PC-9 (cell line): ENCODE measurements at regions not wholly inside any gene's neighbourhood (a gene's known extent, or its start where the extent isn't known, plus 50 kb on each side); places are given as distances from the start of the nearest gene placed in this dataset.

Experiments
- BruUV-seq: library from RNA; stranded (reverse); fragments of 400-500 nt; replicated peaks from 2 replicates; lab custom pipeline; 2021; lab: Mats Ljungman, UMichigan
- CTCF ChIA-PET: fragments of 300-600 bp; sonication (Branson Sonifier 250); formaldehyde crosslinking; loops from one replicate; lab custom pipeline; 2022; ENCODE audit warnings: antibody characterized with exemption; lab: Charles Lee
- POLR2A ChIA-PET: fragments of 300-600 bp; sonication (Branson Sonifier 250); formaldehyde crosslinking; loops from one replicate; lab custom pipeline; 2022; ENCODE audit warnings: antibody characterized with exemption; ENCODE audit not compliant: unreplicated experiment; lab: Charles Lee
- DNase-seq, 2 experiments: peaks; one replicate each; pipeline versions ENCODE4 v3.0.0 to v3.0.0-alpha.2; 2015 to 2022; ENCODE audit warnings: mixed read lengths in 1 of 2
- H2AFZ ChIP-seq: fragments of 200-600 bp; sonication (generic); 2 replicates; pipeline ENCODE4 v1.8.1; 2017; ENCODE audit warnings: antibody characterized with exemption
- H3F3A ChIP-seq: fragments of 200-600 bp; sonication (generic); 2 replicates; pipeline ENCODE4 v1.8.1; 2017; ENCODE audit warnings: antibody characterized with exemption, mild to moderate bottlenecking, low read depth; ENCODE audit not compliant: insufficient read depth
- H3K27ac ChIP-seq: fragments of 200-600 bp; sonication (generic); 2 replicates; pipeline ENCODE4 v1.6.1; 2016; ENCODE audit warnings: mixed run types
- H3K27me3 ChIP-seq: fragments of 200-600 bp; sonication (generic); 2 replicates; pipeline ENCODE4 v1.6.1; 2016; ENCODE audit warnings: low read depth, mixed run types; ENCODE audit not compliant: insufficient read depth
- H3K36me3 ChIP-seq: fragments of 200-600 bp; sonication (generic); 2 replicates; pipeline ENCODE4 v1.6.1; 2016; ENCODE audit warnings: low read depth, mixed run types
- H3K4me1 ChIP-seq: fragments of 200-600 bp; sonication (generic); replicated peaks from 2 replicates; pipeline ENCODE4 v1.6.1; 2016; ENCODE audit warnings: mixed run types; ENCODE audit not compliant: insufficient read depth
- H3K4me2 ChIP-seq: fragments of 200-600 bp; sonication (generic); 2 replicates; pipeline ENCODE4 v1.6.1; 2017; ENCODE audit warnings: mixed run types
- H3K4me3 ChIP-seq: fragments of 200-600 bp; sonication (generic); 2 replicates; pipeline ENCODE4 v1.6.1; 2016; ENCODE audit warnings: mixed run types
- H3K79me2 ChIP-seq: fragments of 200-600 bp; sonication (generic); 2 replicates; pipeline ENCODE4 v1.6.1; 2017; ENCODE audit warnings: low read depth, mixed run types
- H3K9me2 ChIP-seq: fragments of 200-600 bp; sonication (generic); 2 replicates; pipeline ENCODE4 v1.8.1; 2017; ENCODE audit warnings: mild to moderate bottlenecking; ENCODE audit not compliant: insufficient read depth
- H3K9me3 ChIP-seq: fragments of 200-600 bp; sonication (generic); 2 replicates; pipeline ENCODE4 v1.8.1; 2016; ENCODE audit warnings: low read depth; ENCODE audit not compliant: insufficient read depth
- H4K20me1 ChIP-seq: fragments of 200-600 bp; sonication (generic); 2 replicates; pipeline ENCODE4 v1.8.1; 2017; ENCODE audit not compliant: insufficient read depth
- EZH2 ChIP-seq: fragments of 200-600 bp; sonication (generic); IDR thresholded peaks from 2 replicates; pipeline ENCODE4 v1.8.0; 2017; ENCODE audit warnings: antibody characterized with exemption, low read depth
- intact Hi-C: fragments of 100-400 bp; cut with micrococcal nuclease; formaldehyde crosslinking; loops from one replicate; pipeline ENCODE4 v1.10.0; 2022; ENCODE audit not compliant: unreplicated experiment
- TF ChIP-seq, protein P1 (sequence below): fragments of 200-600 bp; sonication (generic); conservative IDR thresholded peaks from 2 replicates; pipeline ENCODE4 v1.6.1; 2017; ENCODE audit warnings: mixed run types, antibody characterized with exemption, mild to moderate bottlenecking, moderate library complexity

GRCh38 chr18:57953883-57954282 is 90.1 kb upstream of the NEDD4L start:
- Histone ChIP-seq H3K4me2 (no peak overlapping the region), H4K20me1 (no peaks in the 10 kb centered on the region), H3K27me3 (no peaks in the 10 kb centered on the region), H3K9me3 (no peaks in the 10 kb centered on the region), H3K79me2 (no peaks in the 10 kb centered on the region), H3K9me2 (no peaks in the 10 kb centered on the region), H3F3A (no peaks in the 10 kb centered on the region), H3K4me3 (no peak overlapping the region), H3K4me1 (no peaks in the 10 kb centered on the region), H3K27ac (no peak overlapping the region), H2AFZ (no peak overlapping the region), H3K36me3 (no peaks in the 10 kb centered on the region)
- intact Hi-C loops: no loop called here
- CTCF ChIA-PET: no interaction called here
- no peak for DNase-seq
- TF ChIP-seq, protein P1, sequence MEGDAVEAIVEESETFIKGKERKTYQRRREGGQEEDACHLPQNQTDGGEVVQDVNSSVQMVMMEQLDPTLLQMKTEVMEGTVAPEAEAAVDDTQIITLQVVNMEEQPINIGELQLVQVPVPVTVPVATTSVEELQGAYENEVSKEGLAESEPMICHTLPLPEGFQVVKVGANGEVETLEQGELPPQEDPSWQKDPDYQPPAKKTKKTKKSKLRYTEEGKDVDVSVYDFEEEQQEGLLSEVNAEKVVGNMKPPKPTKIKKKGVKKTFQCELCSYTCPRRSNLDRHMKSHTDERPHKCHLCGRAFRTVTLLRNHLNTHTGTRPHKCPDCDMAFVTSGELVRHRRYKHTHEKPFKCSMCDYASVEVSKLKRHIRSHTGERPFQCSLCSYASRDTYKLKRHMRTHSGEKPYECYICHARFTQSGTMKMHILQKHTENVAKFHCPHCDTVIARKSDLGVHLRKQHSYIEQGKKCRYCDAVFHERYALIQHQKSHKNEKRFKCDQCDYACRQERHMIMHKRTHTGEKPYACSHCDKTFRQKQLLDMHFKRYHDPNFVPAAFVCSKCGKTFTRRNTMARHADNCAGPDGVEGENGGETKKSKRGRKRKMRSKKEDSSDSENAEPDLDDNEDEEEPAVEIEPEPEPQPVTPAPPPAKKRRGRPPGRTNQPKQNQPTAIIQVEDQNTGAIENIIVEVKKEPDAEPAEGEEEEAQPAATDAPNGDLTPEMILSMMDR: no peak
- no peak for TF ChIP-seq EZH2
- POLR2A ChIA-PET: no interaction called here
- BruUV-seq: no TSS peak

DNA sequence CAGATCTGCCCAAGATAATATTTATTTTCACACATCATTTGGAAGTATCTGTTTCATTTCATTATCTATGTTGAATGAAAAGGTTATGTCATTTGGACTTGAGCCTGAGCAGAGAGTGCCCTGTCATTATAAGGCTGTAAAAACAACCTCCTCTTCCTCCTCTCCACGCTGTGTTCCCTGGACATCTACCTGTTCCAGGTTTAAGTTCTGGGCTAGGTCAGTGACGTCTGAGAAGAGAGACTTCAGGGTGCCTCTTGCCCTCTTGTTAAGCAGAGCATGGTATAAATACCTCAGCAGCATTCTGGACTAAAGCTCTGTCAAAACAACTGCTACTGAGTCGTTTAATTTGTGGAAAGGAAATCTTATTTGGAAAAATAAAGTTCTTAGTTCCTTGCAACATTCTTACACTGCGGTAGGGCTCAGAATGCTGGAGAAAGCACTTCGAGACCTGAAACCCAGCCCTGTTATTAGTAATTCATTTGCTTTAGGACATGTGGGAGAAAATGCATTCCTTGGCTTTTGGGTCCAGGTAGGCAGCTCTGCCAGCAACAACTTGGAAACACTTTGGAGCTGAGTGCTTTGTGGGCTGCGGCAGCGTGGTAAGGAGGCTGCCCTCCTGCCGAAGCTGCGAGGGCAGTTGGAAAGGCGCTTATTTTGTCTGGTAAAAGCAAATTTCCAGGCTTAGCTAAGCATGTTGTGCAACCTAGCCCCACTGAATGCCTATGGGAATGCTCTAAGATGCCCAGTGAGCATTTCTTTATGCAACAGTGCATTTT is 91.8 kb upstream of the NEDD4L start:
- H2AFZ ChIP-seq: no peak overlapping the region
- DNase-seq: no peak
- H4K20me1 ChIP-seq: no peaks in the 10 kb centered on the region
- no peaks in the 10 kb centered on the region for H3K27me3 ChIP-seq
- H3K4me2 ChIP-seq: no peak overlapping the region
- no peaks in the 10 kb centered on the region for H3K9me2 ChIP-seq
- H3K27ac ChIP-seq: no peak overlapping the region
- H3K4me3 ChIP-seq: no peak overlapping the region
- no peaks in the 10 kb centered on the region for H3K79me2 ChIP-seq
- ChIA-PET CTCF (no interaction called here), POLR2A (no interaction called here)
- BruUV-seq: no TSS peak
- no peaks in the 10 kb centered on the region for H3K36me3 ChIP-seq
- TF ChIP-seq, protein P1: no peak
- no peak for TF ChIP-seq EZH2
- no peaks in the 10 kb centered on the region for H3K9me3 ChIP-seq
- intact Hi-C loops: no loop called here
- no peaks in the 10 kb centered on the region for H3F3A ChIP-seq
- no peaks in the 10 kb centered on the region for H3K4me1 ChIP-seq

DNA sequence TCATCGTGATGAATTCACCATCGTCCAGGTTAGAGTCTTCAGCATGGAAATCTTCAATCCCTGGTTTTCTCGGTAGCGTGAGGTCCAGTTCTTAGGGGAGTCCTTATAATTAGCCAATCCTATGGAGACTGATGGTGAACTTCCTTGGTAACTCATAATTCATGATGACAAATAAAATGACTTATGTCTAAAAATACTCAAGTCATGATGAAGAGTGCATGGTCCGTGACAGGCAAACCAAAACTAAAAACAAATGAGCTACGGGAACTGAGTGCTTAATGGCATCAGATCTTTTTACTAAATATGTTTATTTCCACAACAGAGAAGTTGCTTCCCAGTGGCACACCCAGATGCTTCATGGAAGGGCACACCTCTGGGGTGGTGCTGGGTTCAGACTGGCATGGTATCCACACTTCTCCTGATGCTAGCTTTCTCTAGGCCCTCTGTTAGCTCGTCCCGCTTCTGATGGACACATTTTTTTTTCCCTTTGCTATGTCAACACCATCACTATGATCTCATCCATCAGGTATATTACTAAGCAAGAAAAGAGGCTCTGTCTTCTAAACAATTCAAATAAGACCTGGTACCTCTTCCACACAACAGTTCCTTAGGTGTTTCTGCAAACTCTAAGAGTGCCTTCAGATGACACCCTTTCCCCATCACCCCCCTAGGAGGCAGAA is 92.8 kb upstream of the NEDD4L start:
- no peaks in the 10 kb centered on the region for H3K9me3 ChIP-seq
- no peaks in the 10 kb centered on the region for H4K20me1 ChIP-seq
- no peaks in the 10 kb centered on the region for H3F3A ChIP-seq
- ChIA-PET CTCF (no interaction called here), POLR2A (no interaction called here)
- no peaks in the 10 kb centered on the region for H3K4me1 ChIP-seq
- H3K4me2 ChIP-seq: no peak overlapping the region
- H3K36me3 ChIP-seq: no peaks in the 10 kb centered on the region
- no peaks in the 10 kb centered on the region for H3K27me3 ChIP-seq
- H3K79me2 ChIP-seq: no peaks in the 10 kb centered on the region
- no peak for DNase-seq
- intact Hi-C loops: no loop called here
- no peak overlapping the region for H3K27ac ChIP-seq
- H3K9me2 ChIP-seq: no peaks in the 10 kb centered on the region
- H2AFZ ChIP-seq: no peak overlapping the region
- no TSS peak for BruUV-seq
- TF ChIP-seq, protein P1: no peak
- no peak for TF ChIP-seq EZH2
- no peak overlapping the region for H3K4me3 ChIP-seq
